ENCODE measurements at regions not wholly inside any gene's neighbourhood (a gene's known extent, or its start where the extent isn't known, plus 50 kb on each side); places are given as distances from the start of the nearest gene placed in this dataset.

DNA sequence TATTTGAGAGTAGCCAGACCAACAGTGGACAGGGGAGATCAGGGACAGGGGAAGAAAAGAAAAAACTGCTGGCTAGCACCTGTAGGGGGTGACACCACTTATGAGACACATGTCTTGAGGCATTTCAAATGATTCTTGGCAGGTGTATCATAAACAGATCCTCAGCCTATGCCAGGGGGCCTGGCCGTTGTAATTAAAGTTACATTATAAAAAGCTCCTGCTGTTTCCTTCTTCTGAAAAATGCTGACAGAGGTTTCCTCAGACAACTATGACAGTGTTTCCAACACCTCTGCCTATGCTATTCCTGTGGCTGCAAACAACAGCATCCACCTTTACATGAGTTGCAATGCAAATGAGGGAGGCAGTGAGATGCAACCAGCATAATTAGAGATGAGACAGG, 281.0 kb upstream of the PTER start:
- intact Hi-C loops (cut with micrococcal nuclease; ENCODE audit: unreplicated experiment) = no loop called here
- FAIRE-seq (no peak), ATAC-seq (no peak), DNase-seq (ENCODE audit: low read depth, low spot score) (no peak)
- H3K79me2 ChIP-seq (ENCODE audit: control insufficient read depth, insufficient read depth, low read length) = no peaks in the 10 kb centered on the region
- WGBS (ENCODE audit: insufficient coverage, insufficient replicate concordance, low lambda C conversion rate, missing lambda C conversion rate) = 0% methylated on average over 1 of the region's 1 CpG
- ChIA-PET CTCF (interaction anchor here (0.9 kb wide), 1 partner anchor 25 kb away, joined by 3 read pairs; no protein-coding TSS in a partner anchor), SMC1A (ENCODE audit: uncharacterized antibody, unreplicated experiment) (interaction anchor here (0.9 kb wide), 1 partner anchor 363 kb away, joined by 3 read pairs; no protein-coding TSS in a partner anchor), RAD21 (ENCODE audit: unreplicated experiment) (interaction anchor here (0.6 kb wide), 1 partner anchor 34 kb away, joined by 3 read pairs; no protein-coding TSS in a partner anchor), POLR2A (no interaction called here)
- no peak overlapping the region for H3K4me2 ChIP-seq (ENCODE audit: control insufficient read depth, insufficient read depth)
- H3K27me3 ChIP-seq (replicated peaks in 1 of 2; ENCODE audit: control insufficient read depth in 2 of 2, insufficient read depth in 2 of 2, low read length in 1 of 2) = no peaks in the 10 kb centered on the region
- no peak overlapping the region for H3K9ac ChIP-seq (ENCODE audit: control insufficient read depth, insufficient read depth, low read length)
- in situ Hi-C loops (cut with MboI) = no loop called here
- no peaks in the 10 kb centered on the region for H3K36me3 ChIP-seq (ENCODE audit: control insufficient read depth in 2 of 2, insufficient read depth in 2 of 2, low read length in 1 of 2)
- H2AFZ ChIP-seq (ENCODE audit: control insufficient read depth, low read depth, low read length) = no peak overlapping the region
- H3K4me3 ChIP-seq = no peak overlapping the region
- no peaks in the 10 kb centered on the region for H4K20me1 ChIP-seq (ENCODE audit: control insufficient read depth, insufficient read depth)
- no peak overlapping the region for H3K27ac ChIP-seq (ENCODE audit: control insufficient read depth, insufficient read depth)
- BruUV-seq (replicated peaks) = no TSS peak
- H3K4me1 ChIP-seq (ENCODE audit: control insufficient read depth, insufficient read depth, low read length) = no peaks in the 10 kb centered on the region
- no peaks in the 10 kb centered on the region for H3K9me3 ChIP-seq (replicated peaks; ENCODE audit: control insufficient read depth, insufficient read depth, low read length)
- TF ChIP-seq, protein P1, sequence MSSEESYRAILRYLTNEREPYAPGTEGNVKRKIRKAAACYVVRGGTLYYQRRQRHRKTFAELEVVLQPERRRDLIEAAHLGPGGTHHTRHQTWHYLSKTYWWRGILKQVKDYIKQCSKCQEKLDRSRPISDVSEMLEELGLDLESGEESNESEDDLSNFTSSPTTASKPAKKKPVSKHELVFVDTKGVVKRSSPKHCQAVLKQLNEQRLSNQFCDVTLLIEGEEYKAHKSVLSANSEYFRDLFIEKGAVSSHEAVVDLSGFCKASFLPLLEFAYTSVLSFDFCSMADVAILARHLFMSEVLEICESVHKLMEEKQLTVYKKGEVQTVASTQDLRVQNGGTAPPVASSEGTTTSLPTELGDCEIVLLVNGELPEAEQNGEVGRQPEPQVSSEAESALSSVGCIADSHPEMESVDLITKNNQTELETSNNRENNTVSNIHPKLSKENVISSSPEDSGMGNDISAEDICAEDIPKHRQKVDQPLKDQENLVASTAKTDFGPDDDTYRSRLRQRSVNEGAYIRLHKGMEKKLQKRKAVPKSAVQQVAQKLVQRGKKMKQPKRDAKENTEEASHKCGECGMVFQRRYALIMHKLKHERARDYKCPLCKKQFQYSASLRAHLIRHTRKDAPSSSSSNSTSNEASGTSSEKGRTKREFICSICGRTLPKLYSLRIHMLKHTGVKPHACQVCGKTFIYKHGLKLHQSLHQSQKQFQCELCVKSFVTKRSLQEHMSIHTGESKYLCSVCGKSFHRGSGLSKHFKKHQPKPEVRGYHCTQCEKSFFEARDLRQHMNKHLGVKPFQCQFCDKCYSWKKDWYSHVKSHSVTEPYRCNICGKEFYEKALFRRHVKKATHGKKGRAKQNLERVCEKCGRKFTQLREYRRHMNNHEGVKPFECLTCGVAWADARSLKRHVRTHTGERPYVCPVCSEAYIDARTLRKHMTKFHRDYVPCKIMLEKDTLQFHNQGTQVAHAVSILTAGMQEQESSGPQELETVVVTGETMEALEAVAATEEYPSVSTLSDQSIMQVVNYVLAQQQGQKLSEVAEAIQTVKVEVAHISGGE (CRISPR knock-in tag; IDR thresholded peaks at IDR 0.05) = no peak
- TF ChIP-seq HCFC1 (IDR thresholded peaks at IDR 0.05; ENCODE audit: low read length) (no peak), IRF4 (IDR thresholded peaks at IDR 0.05; ENCODE audit: low read depth, low read length) (no peak), EP300 (IDR thresholded peaks at IDR 0.05; ENCODE audit: borderline replicate concordance in 1 of 2, control insufficient read depth in 1 of 2, low read depth in 2 of 2, low read length in 2 of 2) (no peak), CBX3 (IDR thresholded peaks at IDR 0.05; ENCODE audit: borderline replicate concordance, low read depth) (no peak), ZZZ3 (IDR thresholded peaks at IDR 0.05; ENCODE audit: control insufficient read depth, insufficient read length, low read depth) (no peak), SMAD5 (IDR thresholded peaks at IDR 0.05; ENCODE audit: low read depth) (no peak), CBFB (IDR thresholded peaks at IDR 0.05; ENCODE audit: low read depth) (no peak), RELA (IDR thresholded peaks at IDR 0.05; ENCODE audit: borderline replicate concordance, partially characterized antibody) (no peak), KAT2A (conservative IDR thresholded peaks at IDR 0.05; ENCODE audit: control insufficient read depth, low read depth, low read length) (no peak), RCOR1 (conservative IDR thresholded peaks at IDR 0.05; ENCODE audit: low read depth, low read length) (no peak), RFX5 (IDR thresholded peaks at IDR 0.05; ENCODE audit: low read depth, low read length) (no peak), WRNIP1 (IDR thresholded peaks at IDR 0.05; ENCODE audit: borderline replicate concordance, low read depth, low read length) (no peak)
- TF ChIP-seq, protein P2, sequence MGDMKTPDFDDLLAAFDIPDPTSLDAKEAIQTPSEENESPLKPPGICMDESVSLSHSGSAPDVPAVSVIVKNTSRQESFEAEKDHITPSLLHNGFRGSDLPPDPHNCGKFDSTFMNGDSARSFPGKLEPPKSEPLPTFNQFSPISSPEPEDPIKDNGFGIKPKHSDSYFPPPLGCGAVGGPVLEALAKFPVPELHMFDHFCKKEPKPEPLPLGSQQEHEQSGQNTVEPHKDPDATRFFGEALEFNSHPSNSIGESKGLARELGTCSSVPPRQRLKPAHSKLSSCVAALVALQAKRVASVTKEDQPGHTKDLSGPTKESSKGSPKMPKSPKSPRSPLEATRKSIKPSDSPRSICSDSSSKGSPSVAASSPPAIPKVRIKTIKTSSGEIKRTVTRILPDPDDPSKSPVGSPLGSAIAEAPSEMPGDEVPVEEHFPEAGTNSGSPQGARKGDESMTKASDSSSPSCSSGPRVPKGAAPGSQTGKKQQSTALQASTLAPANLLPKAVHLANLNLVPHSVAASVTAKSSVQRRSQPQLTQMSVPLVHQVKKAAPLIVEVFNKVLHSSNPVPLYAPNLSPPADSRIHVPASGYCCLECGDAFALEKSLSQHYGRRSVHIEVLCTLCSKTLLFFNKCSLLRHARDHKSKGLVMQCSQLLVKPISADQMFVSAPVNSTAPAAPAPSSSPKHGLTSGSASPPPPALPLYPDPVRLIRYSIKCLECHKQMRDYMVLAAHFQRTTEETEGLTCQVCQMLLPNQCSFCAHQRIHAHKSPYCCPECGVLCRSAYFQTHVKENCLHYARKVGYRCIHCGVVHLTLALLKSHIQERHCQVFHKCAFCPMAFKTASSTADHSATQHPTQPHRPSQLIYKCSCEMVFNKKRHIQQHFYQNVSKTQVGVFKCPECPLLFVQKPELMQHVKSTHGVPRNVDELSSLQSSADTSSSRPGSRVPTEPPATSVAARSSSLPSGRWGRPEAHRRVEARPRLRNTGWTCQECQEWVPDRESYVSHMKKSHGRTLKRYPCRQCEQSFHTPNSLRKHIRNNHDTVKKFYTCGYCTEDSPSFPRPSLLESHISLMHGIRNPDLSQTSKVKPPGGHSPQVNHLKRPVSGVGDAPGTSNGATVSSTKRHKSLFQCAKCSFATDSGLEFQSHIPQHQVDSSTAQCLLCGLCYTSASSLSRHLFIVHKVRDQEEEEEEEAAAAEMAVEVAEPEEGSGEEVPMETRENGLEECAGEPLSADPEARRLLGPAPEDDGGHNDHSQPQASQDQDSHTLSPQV (IDR thresholded peaks at IDR 0.05) = no peak
- TF ChIP-seq, protein P3, sequence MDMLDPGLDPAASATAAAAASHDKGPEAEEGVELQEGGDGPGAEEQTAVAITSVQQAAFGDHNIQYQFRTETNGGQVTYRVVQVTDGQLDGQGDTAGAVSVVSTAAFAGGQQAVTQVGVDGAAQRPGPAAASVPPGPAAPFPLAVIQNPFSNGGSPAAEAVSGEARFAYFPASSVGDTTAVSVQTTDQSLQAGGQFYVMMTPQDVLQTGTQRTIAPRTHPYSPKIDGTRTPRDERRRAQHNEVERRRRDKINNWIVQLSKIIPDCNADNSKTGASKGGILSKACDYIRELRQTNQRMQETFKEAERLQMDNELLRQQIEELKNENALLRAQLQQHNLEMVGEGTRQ (IDR thresholded peaks at IDR 0.05; ENCODE audit: borderline replicate concordance, low read depth, low read length) = no peak

Measured in GM12878 (cell line).